ENCODE measurements at regions not wholly inside any gene's neighbourhood (a gene's known extent, or its start where the extent isn't known, plus 50 kb on each side); places are given as distances from the start of the nearest gene placed in this dataset.

DNA sequence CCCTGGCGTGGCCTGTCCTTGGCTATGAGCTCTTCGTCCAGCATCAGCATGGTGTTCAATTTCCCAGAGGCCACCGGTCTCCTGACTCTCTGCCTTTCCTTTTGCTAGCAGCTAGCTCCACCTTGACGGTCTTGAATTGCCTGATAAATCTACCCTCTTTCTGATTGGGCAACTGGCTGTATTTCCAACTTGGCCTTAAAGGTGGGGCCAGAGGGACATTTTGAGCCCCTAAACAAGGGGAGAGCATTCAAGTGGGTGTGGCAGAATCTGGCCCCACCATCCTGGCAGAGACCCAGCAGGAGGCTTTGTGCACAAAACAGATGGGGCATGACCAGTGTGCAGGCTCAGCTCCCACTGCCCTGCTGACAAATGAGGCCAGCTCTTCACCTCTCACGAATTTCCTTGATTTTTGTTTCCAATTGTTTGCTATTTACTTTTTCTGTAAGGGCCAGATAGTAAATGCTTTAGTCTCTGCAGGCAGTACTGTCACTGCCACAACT lies 148.9 kb upstream of the VSTM2B start:
- H3K4me3 ChIP-seq (ENCODE audit: low read depth, low read length) = no peak overlapping the region
- TF ChIP-seq, protein P1, sequence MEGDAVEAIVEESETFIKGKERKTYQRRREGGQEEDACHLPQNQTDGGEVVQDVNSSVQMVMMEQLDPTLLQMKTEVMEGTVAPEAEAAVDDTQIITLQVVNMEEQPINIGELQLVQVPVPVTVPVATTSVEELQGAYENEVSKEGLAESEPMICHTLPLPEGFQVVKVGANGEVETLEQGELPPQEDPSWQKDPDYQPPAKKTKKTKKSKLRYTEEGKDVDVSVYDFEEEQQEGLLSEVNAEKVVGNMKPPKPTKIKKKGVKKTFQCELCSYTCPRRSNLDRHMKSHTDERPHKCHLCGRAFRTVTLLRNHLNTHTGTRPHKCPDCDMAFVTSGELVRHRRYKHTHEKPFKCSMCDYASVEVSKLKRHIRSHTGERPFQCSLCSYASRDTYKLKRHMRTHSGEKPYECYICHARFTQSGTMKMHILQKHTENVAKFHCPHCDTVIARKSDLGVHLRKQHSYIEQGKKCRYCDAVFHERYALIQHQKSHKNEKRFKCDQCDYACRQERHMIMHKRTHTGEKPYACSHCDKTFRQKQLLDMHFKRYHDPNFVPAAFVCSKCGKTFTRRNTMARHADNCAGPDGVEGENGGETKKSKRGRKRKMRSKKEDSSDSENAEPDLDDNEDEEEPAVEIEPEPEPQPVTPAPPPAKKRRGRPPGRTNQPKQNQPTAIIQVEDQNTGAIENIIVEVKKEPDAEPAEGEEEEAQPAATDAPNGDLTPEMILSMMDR (IDR thresholded peaks at IDR 0.05; ENCODE audit: borderline replicate concordance, insufficient read depth, low read depth, low read length) = no peak

DNA sequence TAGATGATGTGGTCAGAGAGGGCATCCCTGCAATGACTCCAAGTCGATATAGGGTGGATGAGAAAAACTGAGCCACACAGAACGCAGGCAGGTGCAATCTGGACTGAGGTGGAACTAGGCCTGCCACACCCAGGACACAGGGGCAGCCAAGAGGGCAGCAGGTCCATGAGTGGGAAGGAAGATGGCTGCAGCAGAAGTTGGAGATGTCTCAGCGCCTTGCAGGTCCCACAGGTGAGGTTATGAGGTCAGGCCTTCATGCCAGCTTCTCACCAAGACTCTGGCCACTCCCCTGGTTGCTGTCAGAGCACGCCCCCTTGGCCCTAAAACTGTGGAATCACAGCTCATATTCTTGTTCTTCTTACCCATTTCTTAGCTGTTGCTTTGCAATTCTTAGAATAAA lies 147.7 kb upstream of the VSTM2B start:
- H3K4me3 ChIP-seq (ENCODE audit: low read depth, low read length) = no peak overlapping the region
- TF ChIP-seq, protein P1 (IDR thresholded peaks at IDR 0.05; ENCODE audit: borderline replicate concordance, insufficient read depth, low read depth, low read length) = no peak

GRCh38 chr19:29378543-29379080 lies 147.2 kb upstream of the VSTM2B start:
- TF ChIP-seq, protein P1 (IDR thresholded peaks at IDR 0.05; ENCODE audit: borderline replicate concordance, insufficient read depth, low read depth, low read length) = no peak
- H3K4me3 ChIP-seq (ENCODE audit: low read depth, low read length) = no peak overlapping the region

GRCh38 chr19:29379257-29380021 lies 146.4 kb upstream of the VSTM2B start:
- TF ChIP-seq, protein P1 (IDR thresholded peaks at IDR 0.05; ENCODE audit: borderline replicate concordance, insufficient read depth, low read depth, low read length) = no peak
- no peak overlapping the region for H3K4me3 ChIP-seq (ENCODE audit: low read depth, low read length)

GRCh38 chr19:29380581-29380980 lies 145.2 kb upstream of the VSTM2B start:
- no peak overlapping the region for H3K4me3 ChIP-seq (ENCODE audit: low read depth, low read length)
- TF ChIP-seq, protein P1 (IDR thresholded peaks at IDR 0.05; ENCODE audit: borderline replicate concordance, insufficient read depth, low read depth, low read length) = no peak

DNA sequence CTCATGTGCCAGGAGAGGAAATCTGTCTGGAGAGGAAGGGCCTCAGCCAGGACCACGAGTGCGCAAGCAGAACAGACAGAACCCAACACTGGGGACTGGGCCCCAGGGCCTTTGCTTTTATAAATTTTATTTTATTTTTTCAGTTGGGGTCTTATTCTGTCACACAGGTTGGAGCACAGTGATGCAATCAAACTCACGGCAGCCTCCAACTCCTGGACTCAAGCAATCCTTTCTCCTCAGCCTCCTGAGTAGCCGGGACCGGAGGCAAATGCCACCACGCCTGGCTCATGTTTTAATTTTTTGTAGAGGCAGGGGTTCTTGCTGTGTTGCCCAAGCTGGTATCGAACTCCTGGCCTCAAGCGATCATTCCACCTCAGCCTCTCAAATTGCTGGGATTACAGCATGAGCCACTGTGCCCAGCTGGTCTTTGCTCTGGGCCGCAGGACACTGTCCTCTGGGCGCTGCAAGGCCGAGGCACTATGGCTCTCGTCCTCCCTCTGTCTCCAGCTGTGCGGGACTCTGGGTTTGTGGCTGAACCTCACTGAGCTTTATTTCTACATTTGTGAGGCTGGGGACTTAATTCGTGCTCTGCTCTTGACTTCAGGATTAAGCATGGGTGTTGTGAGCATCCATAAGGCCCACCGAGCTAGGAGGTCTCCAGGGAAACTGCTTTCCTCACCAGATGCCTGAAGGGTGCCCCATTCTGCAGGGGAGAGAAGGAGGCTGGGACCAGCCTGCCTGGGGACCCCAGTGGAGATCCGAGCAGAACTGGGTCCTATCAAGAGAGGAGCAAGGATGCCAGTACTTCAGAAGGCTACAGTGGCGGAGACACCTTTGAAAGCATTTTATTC lies 144.2 kb upstream of the VSTM2B start:
- TF ChIP-seq, protein P1 (IDR thresholded peaks at IDR 0.05; ENCODE audit: borderline replicate concordance, insufficient read depth, low read depth, low read length) = no peak
- H3K4me3 ChIP-seq (ENCODE audit: low read depth, low read length) = no peak overlapping the region
